ENCODE measurements at regions not wholly inside any gene's neighbourhood (a gene's known extent, or its start where the extent isn't known, plus 50 kb on each side); places are given as distances from the start of the nearest gene placed in this dataset.

GRCh38 chr22:48782326-48782725 is 1045.3 kb downstream of the BRD1 start:
- H3K4me1 ChIP-seq (ENCODE audit: insufficient read depth, poor library complexity, severe bottlenecking): no peaks in the 10 kb centered on the region
- ATAC-seq (ENCODE audit: low read depth) (no peak), DNase-seq (ENCODE audit: low spot score) (no peak)
- no peaks in the 10 kb centered on the region for H3K27me3 ChIP-seq (ENCODE audit: insufficient read depth, poor library complexity, severe bottlenecking)
- no peaks in the 10 kb centered on the region for H3K36me3 ChIP-seq (ENCODE audit: low read depth)
- H3K27ac ChIP-seq (ENCODE audit: poor library complexity, severe bottlenecking): no peak overlapping the region
- H3K9me3 ChIP-seq (ENCODE audit: severe bottlenecking): no peaks in the 10 kb centered on the region
- no peak overlapping the region for H3K4me3 ChIP-seq (ENCODE audit: severe bottlenecking)
- TF ChIP-seq CTCF (IDR thresholded peaks at IDR 0.05; ENCODE audit: poor library complexity, severe bottlenecking): no peak

GRCh38 chr22:48781868-48782267 is 1045.8 kb downstream of the BRD1 start:
- H3K4me1 ChIP-seq (ENCODE audit: insufficient read depth, poor library complexity, severe bottlenecking): no peaks in the 10 kb centered on the region
- no peak for TF ChIP-seq CTCF (IDR thresholded peaks at IDR 0.05; ENCODE audit: poor library complexity, severe bottlenecking)
- H3K4me3 ChIP-seq (ENCODE audit: severe bottlenecking): no peak overlapping the region
- H3K27ac ChIP-seq (ENCODE audit: poor library complexity, severe bottlenecking): no peak overlapping the region
- no peaks in the 10 kb centered on the region for H3K27me3 ChIP-seq (ENCODE audit: insufficient read depth, poor library complexity, severe bottlenecking)
- no peaks in the 10 kb centered on the region for H3K36me3 ChIP-seq (ENCODE audit: low read depth)
- ATAC-seq (ENCODE audit: low read depth) (no peak), DNase-seq (ENCODE audit: low spot score) (no peak)
- H3K9me3 ChIP-seq (ENCODE audit: severe bottlenecking): peaks cover 3% of the 10 kb centered on the region

- DNase-seq (ENCODE audit: low spot score) (no peak), ATAC-seq (ENCODE audit: low read depth) (no peak)
- Histone ChIP-seq H3K4me3 (ENCODE audit: severe bottlenecking) (no peak overlapping the region), H3K36me3 (ENCODE audit: low read depth) (no peaks in the 10 kb centered on the region), H3K4me1 (ENCODE audit: insufficient read depth, poor library complexity, severe bottlenecking) (no peaks in the 10 kb centered on the region), H3K9me3 (ENCODE audit: severe bottlenecking) (peaks cover 4% of the 10 kb centered on the region), H3K27me3 (ENCODE audit: insufficient read depth, poor library complexity, severe bottlenecking) (no peaks in the 10 kb centered on the region), H3K27ac (ENCODE audit: poor library complexity, severe bottlenecking) (no peak overlapping the region)
- no peak for TF ChIP-seq CTCF (IDR thresholded peaks at IDR 0.05; ENCODE audit: poor library complexity, severe bottlenecking)
Measured at GRCh38 chr22:48781391-48781790, 1046.3 kb downstream of the BRD1 start.

GRCh38 chr22:48780597-48781277 is 1046.9 kb downstream of the BRD1 start:
- ATAC-seq (ENCODE audit: low read depth) (no peak), DNase-seq (ENCODE audit: low spot score) (no peak)
- no peaks in the 10 kb centered on the region for H3K27me3 ChIP-seq (ENCODE audit: insufficient read depth, poor library complexity, severe bottlenecking)
- no peak overlapping the region for H3K4me3 ChIP-seq (ENCODE audit: severe bottlenecking)
- H3K36me3 ChIP-seq (ENCODE audit: low read depth): no peaks in the 10 kb centered on the region
- H3K9me3 ChIP-seq (ENCODE audit: severe bottlenecking): peaks cover 4% of the 10 kb centered on the region
- no peak overlapping the region for H3K27ac ChIP-seq (ENCODE audit: poor library complexity, severe bottlenecking)
- no peak for TF ChIP-seq CTCF (IDR thresholded peaks at IDR 0.05; ENCODE audit: poor library complexity, severe bottlenecking)
- no peaks in the 10 kb centered on the region for H3K4me1 ChIP-seq (ENCODE audit: insufficient read depth, poor library complexity, severe bottlenecking)
